ENCODE measurements at regions not wholly inside any gene's neighbourhood (a gene's known extent, or its start where the extent isn't known, plus 50 kb on each side); places are given as distances from the start of the nearest gene placed in this dataset.
"Not testable (repeated sequence)": the region's sequence is repeated elsewhere in the genome, so short reads cannot be mapped to it uniquely, and the experiment has no call there.

DNA sequence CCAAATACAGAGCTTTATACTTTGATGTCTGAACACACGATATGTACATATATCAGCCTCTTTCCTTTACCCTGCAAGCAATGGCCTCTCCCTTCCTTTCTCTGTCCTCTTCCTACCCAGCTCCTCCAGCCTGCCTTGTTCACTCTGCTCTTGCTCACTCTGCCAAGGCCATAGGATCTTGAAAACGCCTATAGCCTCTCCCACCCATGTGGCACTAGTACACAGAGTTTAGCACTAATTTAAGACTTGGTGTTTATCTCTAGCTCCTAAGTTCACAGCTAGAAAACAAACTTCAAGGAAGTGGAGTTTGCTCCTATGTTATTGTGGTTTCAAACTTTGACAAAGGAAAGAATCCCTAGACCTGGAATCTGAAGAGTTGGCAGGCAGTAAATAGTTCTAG lies 225.0 kb upstream of the RUNX1 start:
- DNase-seq: no peak

DNA sequence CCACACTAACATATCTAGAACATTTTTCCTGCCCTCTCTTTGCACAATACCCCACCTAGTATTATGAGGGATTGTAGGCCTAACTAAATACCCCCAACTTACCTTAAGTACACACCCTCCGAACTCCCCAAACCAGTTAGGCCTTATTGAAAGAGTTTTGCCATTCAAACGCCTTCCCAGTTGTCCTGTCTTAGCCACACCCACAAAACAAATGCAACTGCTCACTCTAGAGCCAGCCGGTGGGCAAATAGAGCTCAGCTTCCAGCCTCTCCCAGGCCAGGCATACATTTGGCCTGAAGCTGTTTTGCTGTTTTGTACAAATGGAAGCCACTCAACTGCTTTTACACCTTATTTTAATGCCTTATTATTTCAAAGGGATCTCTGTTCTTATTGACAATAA lies 224.2 kb upstream of the RUNX1 start:
- no peak for DNase-seq

GRCh38 chr21:35271344-35272118 lies 222.4 kb upstream of the RUNX1 start:
- not testable (repeated sequence) for DNase-seq

DNA sequence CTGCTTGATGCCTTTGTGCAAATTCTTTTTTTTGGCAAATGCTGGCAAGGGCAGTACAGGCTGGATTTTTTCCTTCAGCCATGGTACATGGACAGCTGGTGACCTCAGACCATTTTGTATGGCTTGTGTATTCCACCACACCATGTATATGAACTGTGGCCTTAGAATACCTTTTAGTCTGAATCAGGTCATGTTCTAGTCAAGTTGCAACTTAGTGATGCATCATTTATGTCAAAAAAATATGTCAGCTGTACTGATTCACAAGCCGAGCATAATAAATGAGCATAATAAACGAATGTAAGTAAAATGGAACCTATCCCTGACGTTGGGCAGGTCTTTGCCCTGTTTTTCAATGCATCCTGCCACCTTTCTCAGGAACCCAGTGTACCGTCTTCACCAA lies 219.7 kb upstream of the RUNX1 start:
- DNase-seq: peak; percentile 15

DNA sequence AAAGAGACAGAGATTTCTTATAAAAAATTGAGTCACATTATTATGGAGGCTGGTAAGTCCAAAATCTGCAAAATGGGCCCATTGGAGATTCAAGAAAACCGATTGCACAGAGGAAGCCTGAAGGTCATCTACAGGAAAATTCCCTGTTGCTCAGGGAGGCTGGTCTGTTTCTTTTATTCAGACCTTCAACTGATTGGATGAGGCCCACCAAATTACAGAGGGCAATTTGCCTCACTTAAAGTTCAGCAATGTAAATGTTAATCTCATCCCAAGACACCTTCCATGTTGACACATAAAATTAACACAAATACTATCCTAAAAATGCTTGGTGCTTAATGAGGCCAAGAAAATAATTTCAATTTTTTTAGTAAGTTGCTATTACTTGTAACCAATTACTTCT lies 219.2 kb upstream of the RUNX1 start:
- no peak for DNase-seq

DNA sequence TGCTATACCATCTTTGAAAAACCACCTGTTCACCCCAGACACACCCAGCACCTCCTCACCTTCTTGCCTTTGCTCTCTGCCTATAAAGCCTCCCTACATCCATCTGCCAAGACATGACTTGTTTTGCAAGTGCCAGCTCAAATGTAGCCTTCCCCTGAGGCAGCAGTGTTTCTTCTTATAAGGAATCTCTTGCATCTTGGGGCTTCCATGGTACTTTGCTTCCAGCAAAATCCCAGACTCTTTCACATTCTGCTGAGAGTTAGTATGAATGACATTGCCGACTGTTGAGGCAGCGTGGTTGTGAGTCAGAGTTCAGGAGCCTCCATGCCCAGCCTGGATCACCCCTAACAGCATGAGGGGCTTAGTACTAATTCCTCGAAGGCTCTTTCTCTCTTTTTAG lies 217.4 kb upstream of the RUNX1 start:
- peak; percentile 18 for DNase-seq

DNA sequence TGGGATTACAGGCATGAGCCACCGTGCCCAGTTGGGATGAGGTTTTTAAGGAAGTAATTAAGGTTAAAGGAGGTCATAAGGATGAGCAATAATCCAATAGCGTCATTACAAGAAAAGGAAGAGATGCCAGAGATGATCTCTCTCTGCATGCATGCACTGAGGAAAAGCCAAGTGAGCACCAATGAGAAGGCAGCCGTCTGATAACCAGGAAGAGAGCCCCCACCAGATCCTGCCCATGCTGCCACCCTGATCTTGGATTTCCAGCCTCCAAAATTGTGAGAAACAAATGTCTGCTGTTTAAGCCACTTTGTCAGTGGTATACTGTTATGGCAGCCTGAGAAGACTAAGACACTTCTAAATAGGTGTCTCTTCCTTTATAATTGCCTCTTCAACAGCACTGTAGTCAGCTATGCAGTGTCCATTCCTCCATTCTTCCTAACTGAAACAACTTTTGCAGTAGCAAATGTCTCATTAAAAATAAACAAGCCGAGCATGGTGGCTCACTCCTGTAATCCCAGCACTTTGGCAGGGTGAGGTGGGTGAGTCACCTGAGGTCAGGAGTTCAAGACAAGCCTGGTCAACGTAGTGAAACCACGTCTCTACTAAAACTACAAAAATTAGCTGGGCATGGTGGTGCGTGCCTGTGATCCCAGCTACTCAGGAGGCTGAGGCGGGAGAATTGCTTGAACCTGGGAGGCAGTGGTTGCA lies 216.2 kb upstream of the RUNX1 start:
- DNase-seq: peak; percentile 34

DNA sequence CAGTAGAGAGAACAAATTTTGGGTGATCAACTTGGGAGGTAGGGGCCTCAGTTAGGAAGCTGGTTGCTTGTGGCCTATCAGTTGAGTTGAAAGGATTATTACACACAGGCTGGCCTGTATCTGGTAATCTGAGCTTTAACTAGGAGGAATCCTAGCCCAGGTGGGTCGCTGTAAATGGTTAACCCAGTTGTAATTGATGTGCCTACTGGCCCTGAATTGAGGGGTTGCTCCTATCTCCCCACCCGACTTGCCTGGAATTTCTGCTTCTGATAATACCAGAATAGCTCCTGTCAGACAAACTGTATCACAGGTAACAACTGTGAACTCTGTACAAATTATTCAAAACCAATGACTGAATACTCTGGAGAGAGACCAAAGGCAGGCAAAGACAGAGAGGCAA lies 210.4 kb upstream of the RUNX1 start:
- DNase-seq: no peak

GRCh38 chr21:35258521-35258920 lies 209.4 kb upstream of the RUNX1 start:
- no peak for DNase-seq

DNA sequence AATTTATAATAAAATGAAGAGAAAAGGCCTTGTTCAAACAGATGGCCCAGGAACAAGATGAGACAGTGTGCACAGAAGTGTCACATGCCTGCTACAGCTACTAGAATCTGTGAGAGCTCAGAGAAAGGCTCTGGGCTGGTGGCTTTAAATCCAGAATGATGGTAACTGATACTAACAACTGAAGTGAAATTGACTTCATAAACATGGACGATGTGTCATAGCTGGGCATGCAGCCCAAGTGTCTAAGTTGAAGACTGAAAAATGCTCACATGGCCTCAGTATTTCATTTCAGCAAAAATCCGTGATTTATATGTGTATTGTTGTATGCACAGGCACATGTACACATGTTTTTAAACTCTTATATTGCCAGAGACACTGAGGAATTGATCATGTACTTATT lies 208.3 kb upstream of the RUNX1 start:
- DNase-seq: peak; percentile 86

- DNase-seq: peak; percentile 99
Measured at GRCh38 chr21:35256468-35256988, 207.4 kb upstream of the RUNX1 start.

DNA sequence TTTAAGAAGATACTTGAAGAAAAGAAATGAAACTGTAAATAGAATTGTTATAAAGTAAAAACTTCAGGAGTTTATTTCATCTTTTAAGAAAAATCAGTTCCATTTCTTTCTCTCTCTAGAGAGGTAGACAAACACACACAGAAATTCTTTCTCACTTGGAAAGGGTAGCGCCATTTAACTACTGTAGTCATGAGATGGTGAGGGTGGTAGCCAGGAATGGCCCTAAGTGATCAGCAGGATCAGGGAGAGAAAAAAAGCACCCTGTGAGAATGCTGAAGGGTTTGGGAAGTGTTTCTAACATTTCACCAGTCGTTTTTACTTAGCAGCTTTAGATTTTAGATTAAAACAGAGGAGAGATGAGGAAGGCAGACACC lies 205.7 kb upstream of the RUNX1 start:
- DNase-seq: no peak

DNA sequence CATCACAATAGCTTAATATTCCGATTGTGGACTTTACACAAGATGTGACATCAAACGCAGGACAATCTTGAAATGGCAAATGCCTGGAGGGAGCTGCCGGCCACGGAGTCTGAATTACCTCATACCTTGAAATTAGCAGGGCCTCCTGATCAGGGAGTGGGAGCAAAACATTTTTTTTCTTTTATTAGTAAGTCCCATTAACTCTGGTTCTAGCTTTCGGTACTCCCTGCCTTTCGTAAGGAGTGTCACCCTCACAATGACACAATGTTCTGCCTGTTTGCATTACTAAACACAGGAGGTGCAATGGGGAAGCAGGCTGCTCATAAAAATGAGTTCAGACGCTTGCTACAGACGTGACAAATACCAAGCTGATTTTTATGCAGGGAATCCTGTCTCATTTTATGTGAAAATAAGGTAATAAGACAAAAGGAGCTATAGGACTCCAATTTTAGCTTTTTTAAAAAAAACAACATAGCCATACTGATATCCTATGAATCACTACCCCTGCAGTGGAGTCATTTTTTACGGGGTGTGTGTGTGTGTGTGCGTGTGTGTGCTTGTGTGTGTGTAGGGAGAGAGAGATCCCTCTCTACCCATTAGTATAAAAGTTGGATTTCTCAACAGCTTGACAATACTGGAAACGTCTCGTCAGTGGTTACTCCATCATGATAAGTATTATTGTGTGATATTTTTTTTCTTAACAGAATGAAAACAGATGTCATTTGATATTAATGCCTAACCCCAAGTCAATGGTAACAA lies 205.1 kb upstream of the RUNX1 start:
- no peak for DNase-seq

- no peak for DNase-seq
Measured at GRCh38 chr21:35252831-35253230, 203.7 kb upstream of the RUNX1 start.

- DNase-seq: no peak
Measured at GRCh38 chr21:35249636-35250035, 200.5 kb upstream of the RUNX1 start.

DNA sequence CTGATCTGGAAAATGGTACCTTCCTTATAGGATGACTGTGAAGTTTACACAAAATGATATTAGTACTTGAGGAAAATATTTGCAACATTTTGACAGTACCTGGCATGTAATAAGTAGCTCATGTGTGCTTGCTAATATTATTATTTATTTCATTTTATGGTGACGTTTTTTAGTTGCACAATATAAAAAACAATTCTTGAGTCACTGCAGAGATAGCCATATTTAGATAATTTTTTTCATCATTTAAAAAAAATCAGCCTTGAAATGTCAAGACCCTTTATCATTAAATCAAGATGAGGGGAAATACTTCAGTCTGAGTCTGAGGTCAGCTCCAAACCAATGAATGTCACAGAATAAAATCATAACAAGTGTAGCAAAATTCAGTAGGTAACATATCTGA lies 196.8 kb upstream of the RUNX1 start:
- no peak for DNase-seq

DNA sequence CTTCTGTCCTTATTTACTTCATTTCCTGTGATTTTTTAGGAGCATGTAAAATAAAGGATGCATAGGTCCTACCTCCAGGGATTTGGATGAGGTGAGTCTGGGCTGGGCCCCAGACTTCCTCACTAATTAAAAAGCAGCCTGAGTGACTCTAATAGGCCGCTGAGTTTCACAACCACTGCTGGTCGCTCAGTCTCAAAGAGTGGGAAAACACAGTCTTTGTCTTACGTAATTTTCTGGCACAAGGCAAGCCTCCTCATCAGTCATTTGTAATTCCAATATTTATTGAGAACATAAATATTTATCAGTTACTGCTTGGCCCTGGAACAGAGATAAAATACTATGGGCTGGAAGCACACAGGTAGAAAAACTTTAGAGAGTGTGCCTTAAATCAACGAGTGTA lies 195.4 kb upstream of the RUNX1 start:
- no peak for DNase-seq

- DNase-seq: no peak
Measured at GRCh38 chr21:35243171-35243570, 194.1 kb upstream of the RUNX1 start.

- DNase-seq: no peak
Measured at GRCh38 chr21:35239811-35240219, 190.7 kb upstream of the RUNX1 start.

DNA sequence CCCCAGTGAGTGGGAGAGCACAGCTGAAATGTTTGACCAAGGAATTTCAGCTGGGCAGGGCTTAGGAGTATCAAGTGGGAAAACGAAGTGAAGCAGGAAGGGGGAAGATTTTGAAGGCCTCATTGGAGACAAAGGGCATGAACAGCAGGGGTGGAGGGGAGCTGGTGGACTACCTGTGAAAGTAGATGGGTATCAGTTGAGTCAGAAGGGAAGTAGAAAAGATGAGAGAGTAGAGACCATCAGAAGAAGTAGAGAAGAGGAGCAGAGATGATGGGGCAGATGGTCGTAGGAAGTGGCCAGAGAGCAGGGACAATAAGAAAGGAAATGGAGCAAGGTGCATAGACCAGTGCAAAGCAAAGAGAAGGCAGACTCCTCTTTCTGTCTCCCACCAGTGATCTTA lies 189.0 kb upstream of the RUNX1 start:
- no peak for DNase-seq

GRCh38 chr21:35237287-35237686 lies 188.2 kb upstream of the RUNX1 start:
- DNase-seq: no peak

DNA sequence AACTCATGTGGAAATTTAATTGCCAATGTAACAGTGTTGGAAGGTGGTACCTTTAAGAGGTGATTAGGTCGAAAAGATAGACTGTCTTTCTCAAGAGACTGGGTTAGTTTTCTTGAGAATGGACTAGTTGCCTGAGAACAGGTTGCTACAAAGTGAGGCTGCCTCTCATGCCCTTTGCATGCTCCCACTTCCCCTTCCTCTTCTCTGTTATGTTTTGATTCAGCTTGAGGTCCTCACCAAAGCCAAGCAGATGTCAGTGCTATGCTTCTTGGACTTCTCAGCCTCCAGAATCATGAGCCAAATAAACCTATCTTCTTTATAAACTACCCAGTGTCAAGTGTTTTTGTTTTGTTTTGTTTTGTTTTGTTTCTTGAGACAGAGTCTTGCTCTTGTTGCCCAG lies 187.0 kb upstream of the RUNX1 start:
- DNase-seq: no peak

DNA sequence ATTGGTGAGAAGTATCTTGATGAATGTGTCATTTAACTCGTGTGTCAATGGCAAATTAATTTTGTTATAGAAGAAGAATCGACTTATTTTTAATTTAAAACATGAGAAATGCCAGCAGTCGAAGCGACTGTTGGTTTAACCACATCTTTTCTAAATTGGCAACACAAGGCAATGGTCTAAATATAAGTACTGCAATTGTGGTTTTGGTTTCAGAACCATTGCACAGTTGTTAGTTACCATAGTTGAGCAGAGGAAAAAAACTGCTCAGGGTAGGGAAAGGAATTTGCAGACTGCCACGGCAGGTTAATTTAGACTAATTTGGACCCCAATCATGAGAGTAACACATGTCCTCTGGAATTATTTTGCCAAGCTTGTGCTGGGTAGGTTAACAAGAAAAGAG lies 185.6 kb upstream of the RUNX1 start:
- DNase-seq: no peak

DNA sequence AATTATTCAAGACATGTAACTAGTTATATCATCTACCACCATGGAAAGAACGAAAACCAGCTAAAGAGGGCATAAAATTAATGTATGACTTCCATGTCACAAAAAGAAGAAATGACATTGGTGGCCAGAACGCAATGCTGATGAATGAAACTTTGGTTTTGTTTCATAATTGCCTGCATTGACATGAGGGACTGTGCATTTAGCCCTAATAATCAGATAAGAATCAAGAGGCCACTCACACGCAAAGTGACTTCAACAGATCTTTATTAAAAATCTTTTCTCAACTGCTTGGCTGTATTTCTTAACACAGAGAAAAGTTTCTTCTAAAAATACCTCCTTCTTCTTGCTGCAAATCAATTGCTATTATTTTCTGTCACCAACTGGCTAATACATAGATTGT lies 184.7 kb upstream of the RUNX1 start:
- no peak for DNase-seq

Measured in NCI-H226 (cell line).